Endothelial cell of umbilical vein (primary cell): ENCODE measurements at regions not wholly inside any gene's neighbourhood (a gene's known extent, or its start where the extent isn't known, plus 50 kb on each side); places are given as distances from the start of the nearest gene placed in this dataset.

ENCODE experiments used
- BruUV-seq: library from RNA; stranded (reverse); fragments of 400-500 nt; replicated peaks from 2 replicates; lab custom pipeline; 2021; lab: Mats Ljungman, UMichigan
- CTCF ChIA-PET: fragments of 300-600, 350-600 bp; sonication (Branson Sonifier 250); formaldehyde crosslinking; loops from one replicate; lab custom pipeline; 2021; ENCODE audit warnings: antibody characterized with exemption, inconsistent platforms; lab: Charles Lee
- POLR2A ChIA-PET: fragments of 300-600, 350-600 bp; sonication (Branson Sonifier 250); formaldehyde crosslinking; loops from one replicate; lab custom pipeline; 2021; ENCODE audit warnings: antibody characterized with exemption, inconsistent platforms; lab: Charles Lee
- DNase-seq: peaks from one replicate; pipeline ENCODE4 v3.0.0-alpha.2; 2011; ENCODE audit warnings: low read depth, low spot score
- FAIRE-seq: peaks from 2 replicates; lab custom pipeline; 2011; peaks lifted over from hg19 to GRCh38; lab: Jason Lieb, UNC
- H2AFZ ChIP-seq: 2 replicates; pipeline ENCODE4 v1.6.0; 2012; ENCODE audit warnings: low read depth, low read length, control low read depth, inconsistent platforms
- H3K27ac ChIP-seq: 2 replicates; pipeline ENCODE4 v1.5.1; 2011; ENCODE audit warnings: low read depth, mild to moderate bottlenecking, control low read depth, low read length, moderate library complexity; ENCODE audit not compliant: insufficient read depth
- H3K27me3 ChIP-seq, 2 experiments: 2 replicates each; pipeline versions ENCODE4 v1.6.0 to v1.6.1; 2011; ENCODE audit warnings: low read length in 2 of 2, mixed read lengths in 1 of 2; ENCODE audit not compliant: control insufficient read depth in 2 of 2, insufficient read depth in 2 of 2
- H3K36me3 ChIP-seq, 2 experiments: 2 replicates in 1 of 2; 3 replicates in 1 of 2; pipeline ENCODE4 v1.5.1; 2011; ENCODE audit warnings: low read length in 2 of 2, mild to moderate bottlenecking in 1 of 2, moderate library complexity in 1 of 2; ENCODE audit not compliant: control insufficient read depth in 2 of 2, insufficient read depth in 2 of 2; ENCODE audit errors: extremely low read depth in 1 of 2
- H3K4me1 ChIP-seq: 3 replicates; pipeline ENCODE4 v1.5.1; 2011; ENCODE audit warnings: mild to moderate bottlenecking, low read length; ENCODE audit not compliant: control insufficient read depth, insufficient read depth; ENCODE audit errors: extremely low read depth
- H3K4me2 ChIP-seq: 2 replicates; pipeline ENCODE4 v1.6.1; 2011; ENCODE audit warnings: low read length, control low read depth, mixed read lengths; ENCODE audit not compliant: insufficient read depth
- H3K4me3 ChIP-seq, 3 experiments: fragments of 200-600 bp in 1 of 3; sonication (generic), shearing (Covaris generic) in 1 of 3; replicated peaks in 1 of 3; 2 replicates each; pipeline ENCODE4 v1.5.1; 2011 to 2016; ENCODE audit warnings: control low read depth in 3 of 3, low read length in 3 of 3, mild to moderate bottlenecking in 2 of 3, inconsistent platforms in 1 of 3, low read depth in 1 of 3, moderate library complexity in 1 of 3; ENCODE audit not compliant: insufficient read depth in 1 of 3
- H3K79me2 ChIP-seq: 2 replicates; pipeline ENCODE4 v1.6.0; 2012; ENCODE audit warnings: low read length, inconsistent platforms; ENCODE audit not compliant: control insufficient read depth, insufficient read depth
- H3K9ac ChIP-seq: replicated peaks from 2 replicates; pipeline ENCODE3; 2011; ENCODE audit warnings: low read length, control low read depth; ENCODE audit not compliant: insufficient read depth; ENCODE audit errors: extremely low read depth
- H3K9me1 ChIP-seq: replicated peaks from 3 replicates; pipeline ENCODE4 v1.6.0; 2011; ENCODE audit warnings: mild to moderate bottlenecking, low read length; ENCODE audit not compliant: control insufficient read depth, insufficient read depth; ENCODE audit errors: extremely low read depth
- H3K9me3 ChIP-seq: replicated peaks from 2 replicates; pipeline ENCODE4 v1.5.1; 2012; ENCODE audit warnings: low read length, inconsistent platforms; ENCODE audit not compliant: control insufficient read depth, insufficient read depth
- H4K20me1 ChIP-seq: replicated peaks from 2 replicates; pipeline ENCODE3; 2011; ENCODE audit warnings: mild to moderate bottlenecking, low read length; ENCODE audit not compliant: control insufficient read depth, insufficient read depth; ENCODE audit errors: extremely low read depth
- CTCF ChIP-seq, 2 donors: IDR thresholded peaks; 1 replicate in 1 of 2; 2 replicates in 1 of 2; pipeline ENCODE4 v1.5.1; 2011; ENCODE audit warnings: low read length in 2 of 2, mild to moderate bottlenecking in 2 of 2, moderate library complexity in 2 of 2, control low read depth in 1 of 2, inconsistent platforms in 1 of 2, low read depth in 1 of 2; ENCODE audit not compliant: insufficient read depth in 1 of 2; ENCODE audit errors: extremely low read depth in 1 of 2
- EZH2 ChIP-seq: IDR thresholded peaks from 2 replicates; pipeline ENCODE4 v1.6.1; 2012; ENCODE audit warnings: borderline replicate concordance, low read depth, mild to moderate bottlenecking, moderate library complexity, low read length, inconsistent platforms; ENCODE audit not compliant: severe bottlenecking
- GATA2 ChIP-seq: IDR thresholded peaks from 2 replicates; pipeline ENCODE4 v1.7.0; 2011; ENCODE audit warnings: low read depth, mild to moderate bottlenecking, moderate library complexity, mixed read lengths, low read length; ENCODE audit not compliant: insufficient read length, insufficient read depth
- JUN ChIP-seq: IDR thresholded peaks from 2 replicates; pipeline ENCODE4 v1.6.1; 2011; ENCODE audit warnings: borderline replicate concordance, low read depth; ENCODE audit not compliant: insufficient read length, insufficient read depth
- MAX ChIP-seq: IDR thresholded peaks from 2 replicates; pipeline ENCODE4 v1.6.1; 2011; ENCODE audit not compliant: insufficient read depth, insufficient read length
- MYC ChIP-seq: IDR thresholded peaks from one replicate; pipeline ENCODE4 v1.6.1; 2011; ENCODE audit warnings: mild to moderate bottlenecking, low read depth, low read length
- POLR2A ChIP-seq: IDR thresholded peaks from 2 replicates; pipeline ENCODE4 v1.6.1; 2012; ENCODE audit warnings: low read depth, mild to moderate bottlenecking, control low read depth, low read length
- POLR2AphosphoS5 ChIP-seq: IDR thresholded peaks from 2 replicates; pipeline ENCODE4 v1.6.1; 2012; ENCODE audit warnings: low read depth, mild to moderate bottlenecking, control low read depth, low read length, moderate library complexity; ENCODE audit not compliant: insufficient read depth
- dilution Hi-C: fragments of 300-500 bp; cut with MboI; formaldehyde crosslinking; loops from one replicate; pipeline ENCODE4 v1.15.0; 2019; ENCODE audit warnings: low sequenced_read_pairs; ENCODE audit not compliant: extremely low pct_ligation_motif_present
- intact Hi-C: fragments of 100-400 bp; cut with micrococcal nuclease; formaldehyde crosslinking; loops from one replicate; pipeline ENCODE4 v1.10.0; 2022

DNA sequence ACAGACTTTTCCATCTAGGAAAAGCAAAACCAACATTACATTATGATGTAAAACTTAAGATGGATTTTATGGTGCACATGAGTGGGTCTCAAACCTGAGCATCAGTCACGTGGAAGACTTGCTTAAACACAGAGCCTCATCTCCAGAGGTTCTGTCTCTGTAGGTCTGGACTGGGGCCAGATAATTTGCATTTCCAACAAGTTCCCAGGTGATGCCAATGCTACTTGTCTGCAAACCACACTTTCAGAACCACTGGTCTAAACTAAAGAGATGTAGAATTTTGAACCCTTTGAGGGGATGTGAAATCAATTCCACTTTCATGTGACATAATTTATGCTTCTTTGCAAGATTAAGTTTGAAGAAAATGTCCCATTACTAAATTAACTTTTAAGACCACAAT is 522.8 kb downstream of the MBD2 start:
- CTCF ChIA-PET, result no interaction called here

More for the DNA sequence above, 522.8 kb downstream of the MBD2 start:
- Histone ChIP-seq H3K4me3 (no peak overlapping the region), H3K36me3 (no peaks in the 10 kb centered on the region), H3K9me3 (peaks cover 2% of the 10 kb centered on the region), H3K9me1 (no peaks in the 10 kb centered on the region), H3K9ac (no peak overlapping the region), H3K79me2 (no peaks in the 10 kb centered on the region), H3K27ac (no peak overlapping the region), H3K4me2 (no peak overlapping the region), H3K27me3 (no peaks in the 10 kb centered on the region), H3K4me1 (no peaks in the 10 kb centered on the region), H4K20me1 (no peaks in the 10 kb centered on the region), H2AFZ (no peak overlapping the region)
- TF ChIP-seq EZH2 (no peak), CTCF (IDR thresholded peaks at IDR 0.05; ENCODE audit: extremely low read depth in 1 of 2, insufficient read depth in 1 of 2, low read depth in 1 of 2, low read length in 2 of 2) (no peak), GATA2 (no peak), POLR2A (no peak), MYC (no peak), MAX (no peak), JUN (no peak), POLR2AphosphoS5 (no peak)
- intact Hi-C loops, result no loop called here
- POLR2A ChIA-PET, result no interaction called here
- dilution Hi-C loops, result no loop called here
- BruUV-seq, result no TSS peak
- DNase-seq, result no peak
- no peak for FAIRE-seq
